HG03097 (cell line): ENCODE measurements at regions not wholly inside any gene's neighbourhood (a gene's known extent, or its start where the extent isn't known, plus 50 kb on each side); places are given as distances from the start of the nearest gene placed in this dataset.
"Not testable (repeated sequence)": the region's sequence is repeated elsewhere in the genome, so short reads cannot be mapped to it uniquely, and the experiment has no call there.

Source experiments
- ATAC-seq: cut with Tn5 transposase; IDR thresholded peaks from one replicate; pipeline ENCODE4 v1.9.1; 2021; ENCODE audit not compliant: unreplicated experiment, low FRiP score

- no peak for ATAC-seq
Measured at GRCh38 chr14:83556746-83557453, 1973.0 kb upstream of the FLRT2 start.

GRCh38 chr14:83558946-83559345 lies 1971.0 kb upstream of the FLRT2 start:
- ATAC-seq = no peak

GRCh38 chr14:83559721-83560120 lies 1970.2 kb upstream of the FLRT2 start:
- ATAC-seq = no peak

DNA sequence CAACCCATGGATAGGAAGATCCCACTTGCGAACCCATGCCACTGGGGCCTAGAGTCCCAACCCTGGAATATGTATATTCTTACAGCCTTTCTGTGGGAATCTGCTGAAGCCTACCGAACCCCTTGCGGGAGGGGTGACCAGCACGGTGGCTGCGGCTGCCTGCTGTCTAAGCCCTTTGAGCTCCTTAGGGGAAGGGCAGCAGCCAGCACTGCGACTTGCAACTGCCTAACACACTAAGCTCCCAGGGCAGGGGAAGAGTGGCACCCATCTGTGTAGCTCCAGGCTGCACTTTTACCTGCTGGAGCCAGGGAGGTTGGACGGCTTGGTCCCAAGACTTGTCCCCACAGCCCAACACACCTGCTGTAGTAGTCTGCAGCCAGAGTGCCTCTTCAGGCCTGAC lies 1968.7 kb upstream of the FLRT2 start:
- no peak for ATAC-seq

DNA sequence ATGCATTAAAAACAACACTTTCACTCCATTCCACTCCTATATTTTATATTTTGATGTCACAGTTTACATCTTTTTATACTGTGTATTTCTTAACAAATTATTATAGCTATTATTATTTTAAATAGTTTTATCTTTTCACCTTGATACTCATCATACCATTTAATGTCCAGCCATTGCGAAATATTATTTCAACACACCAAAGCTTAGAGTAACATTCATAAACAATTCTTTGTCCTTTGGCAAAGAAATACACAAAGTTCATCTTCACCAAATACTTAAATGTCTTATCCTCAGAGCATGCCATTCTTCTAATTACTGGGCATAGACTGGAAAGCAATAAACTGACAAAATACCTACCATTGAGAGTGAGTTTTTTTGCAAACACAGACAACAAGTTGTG lies 1963.4 kb upstream of the FLRT2 start:
- no peak for ATAC-seq

DNA sequence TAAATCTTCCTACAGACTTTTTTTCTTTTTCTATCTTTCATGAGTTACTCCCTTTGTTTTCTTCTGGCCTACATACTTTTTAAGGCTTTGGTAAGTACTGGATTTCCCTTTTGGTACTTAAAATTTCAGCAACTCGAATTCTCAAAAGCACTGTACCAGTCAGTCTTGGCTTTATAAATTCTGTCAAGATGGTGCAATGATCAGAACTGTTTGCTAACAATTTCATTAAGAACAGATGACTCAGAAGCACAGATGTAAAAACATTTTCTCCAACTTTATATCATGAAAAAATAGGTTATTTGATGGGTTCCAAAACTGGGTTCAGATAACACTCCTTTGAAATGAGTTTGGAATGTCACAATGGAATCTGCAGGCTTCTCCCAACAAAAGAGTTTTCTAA lies 1961.8 kb upstream of the FLRT2 start:
- ATAC-seq = no peak

GRCh38 chr14:83575301-83575700 lies 1954.6 kb upstream of the FLRT2 start:
- no peak for ATAC-seq

DNA sequence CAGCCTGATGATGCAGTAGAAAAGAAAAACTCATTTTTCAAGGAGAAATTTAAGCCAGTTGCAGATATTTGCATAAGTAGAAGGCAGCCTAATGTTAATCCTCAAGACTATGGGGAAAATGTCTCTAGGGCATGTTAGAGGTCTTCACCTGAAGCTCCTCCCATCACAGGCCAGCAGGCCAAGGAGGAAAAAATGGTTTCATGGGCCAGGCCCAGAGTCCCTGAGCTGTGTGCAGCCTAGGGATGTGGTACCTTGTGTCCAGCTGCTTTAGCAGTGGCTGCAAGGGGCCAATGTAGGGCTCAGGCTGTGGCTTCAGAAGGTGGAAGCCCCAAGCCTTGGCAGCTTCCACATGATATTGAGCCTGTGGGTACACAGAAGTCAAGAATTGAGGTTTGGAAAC lies 1946.7 kb upstream of the FLRT2 start:
- ATAC-seq = no peak

- no peak for ATAC-seq
Measured at GRCh38 chr14:83594874-83595273, 1935.1 kb upstream of the FLRT2 start.

- ATAC-seq = no peak
Measured at GRCh38 chr14:83607682-83608081, 1922.3 kb upstream of the FLRT2 start.

DNA sequence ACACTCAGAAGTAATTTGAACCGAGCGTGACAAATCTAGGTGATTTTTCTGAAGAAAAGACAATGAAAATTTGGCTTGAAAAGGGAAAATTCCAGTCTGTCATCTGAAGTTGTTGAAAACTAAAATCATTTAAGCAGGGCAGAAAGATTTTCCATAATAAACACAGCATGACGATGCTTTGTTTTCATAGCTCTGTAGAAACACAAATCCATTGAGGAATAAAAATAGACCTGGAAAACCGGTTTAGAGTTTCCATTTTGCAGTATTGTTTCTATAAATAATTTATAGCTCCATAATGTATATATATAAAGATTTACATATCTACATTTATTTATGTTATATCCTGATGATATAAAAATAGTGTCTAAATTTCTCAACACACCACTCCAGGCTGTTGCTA lies 1918.5 kb upstream of the FLRT2 start:
- ATAC-seq = no peak

DNA sequence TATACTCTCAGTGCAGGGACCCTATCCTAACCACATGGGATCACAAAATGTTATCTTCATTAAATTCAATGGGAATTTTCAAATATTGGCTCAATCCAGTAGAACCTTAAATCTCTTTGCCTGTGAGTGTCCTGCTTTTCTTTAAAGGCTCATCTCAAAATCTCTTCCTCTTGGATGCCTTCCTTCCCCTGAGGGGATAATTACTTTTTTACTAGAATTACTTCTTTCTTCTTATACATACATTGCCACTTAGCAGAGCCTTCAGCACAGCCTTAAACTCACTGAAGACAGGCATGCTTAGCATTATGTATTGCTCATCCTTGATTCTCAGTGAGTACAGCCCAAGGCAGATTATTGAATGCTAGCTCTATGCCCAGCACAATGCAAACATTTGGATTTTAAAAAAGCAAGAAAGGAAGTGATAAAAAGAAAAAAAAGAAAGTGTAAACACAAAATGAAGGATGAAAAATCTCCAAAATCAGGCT lies 1918.0 kb upstream of the FLRT2 start:
- ATAC-seq = no peak

DNA sequence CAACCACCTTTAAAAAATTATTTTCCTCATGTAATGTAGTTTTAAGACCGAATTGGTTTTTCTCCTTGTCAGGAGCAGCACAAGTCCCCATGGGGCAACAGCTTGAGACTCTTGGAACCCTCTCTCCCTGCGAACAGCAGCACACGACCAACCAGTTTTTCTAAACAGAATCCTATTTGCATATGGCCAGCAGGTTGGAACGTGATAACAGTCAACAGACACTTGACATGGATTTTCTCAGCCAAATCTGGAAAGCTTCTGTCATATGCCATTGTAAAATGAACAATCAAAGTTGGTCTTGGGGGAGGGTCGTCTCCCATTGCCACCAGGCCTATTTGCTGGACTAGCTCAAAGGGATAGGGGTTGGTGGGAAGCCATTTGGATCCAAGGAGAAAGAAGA lies 1915.0 kb upstream of the FLRT2 start:
- no peak for ATAC-seq

GRCh38 chr14:83624541-83624940 lies 1905.4 kb upstream of the FLRT2 start:
- no peak for ATAC-seq

- no peak for ATAC-seq
Measured at GRCh38 chr14:83632375-83632774, 1897.6 kb upstream of the FLRT2 start.

- ATAC-seq = no peak
Measured at GRCh38 chr14:83638748-83639504, 1891.0 kb upstream of the FLRT2 start.

GRCh38 chr14:83639505-83639875 lies 1890.5 kb upstream of the FLRT2 start:
- not testable (repeated sequence) for ATAC-seq

- no peak for ATAC-seq
Measured at GRCh38 chr14:83646228-83646627, 1883.7 kb upstream of the FLRT2 start.

- ATAC-seq = no peak
Measured at GRCh38 chr14:83660597-83660996, 1869.3 kb upstream of the FLRT2 start.

DNA sequence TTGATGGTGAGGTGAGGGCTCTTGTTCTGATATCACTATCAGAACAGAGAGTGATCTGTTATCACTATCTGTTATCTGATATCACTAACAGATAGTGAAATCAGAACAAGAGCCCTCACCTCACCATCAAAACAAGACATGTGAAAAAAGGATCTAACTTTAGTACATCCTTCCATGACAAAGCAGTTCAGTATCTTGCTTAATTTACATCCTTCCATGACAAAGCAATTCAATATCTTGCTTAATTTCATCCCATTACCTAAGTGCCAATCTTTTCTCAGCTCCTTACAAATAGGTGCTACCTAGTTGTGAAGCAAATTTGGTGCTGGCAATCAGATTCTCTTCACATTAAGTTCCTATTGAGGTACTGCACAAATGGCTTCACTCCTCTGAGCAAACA lies 1865.6 kb upstream of the FLRT2 start:
- no peak for ATAC-seq

GRCh38 chr14:83689265-83689664 lies 1840.7 kb upstream of the FLRT2 start:
- ATAC-seq = no peak

GRCh38 chr14:83697099-83697498 lies 1832.8 kb upstream of the FLRT2 start:
- ATAC-seq = no peak
